Heart right ventricle (tissue), 16 donors: ENCODE measurements at regions not wholly inside any gene's neighbourhood (a gene's known extent, or its start where the extent isn't known, plus 50 kb on each side); places are given as distances from the start of the nearest gene placed in this dataset.

Experiments used
- ATAC-seq, 8 donors: fragments of 200-7000 bp; cut with Tn5 transposase; one replicate each; pipeline ENCODE4 v1.9.1; 2020; ENCODE audit warnings: mild to moderate bottlenecking in 8 of 8, moderate library complexity in 8 of 8, moderate number of reproducible peaks in 1 of 8
- DNase-seq, 2 donors: peaks; one replicate each; pipeline ENCODE4 v3.0.0-alpha.2; 2020
- H3K27ac ChIP-seq, 10 donors: fragments of 200-600 bp; sonication (generic) in 2 of 10; one replicate each; pipeline versions ENCODE4 v1.5.0 to v1.8.0; 2020 to 2022; ENCODE audit warnings: mild to moderate bottlenecking in 3 of 10
- H3K27me3 ChIP-seq, 7 donors: fragments of 200-600 bp; one replicate each; pipeline ENCODE4 v1.8.0; 2021 to 2022; ENCODE audit warnings: mild to moderate bottlenecking in 2 of 7
- H3K36me3 ChIP-seq, 9 donors: fragments of 200-600 bp; sonication (generic) in 1 of 9; one replicate each; pipeline versions ENCODE4 v1.5.0 to v1.8.0; 2020 to 2022; ENCODE audit warnings: mild to moderate bottlenecking in 2 of 9
- H3K4me1 ChIP-seq, 9 donors: fragments of 200-600 bp; sonication (generic) in 1 of 9; one replicate each; pipeline versions ENCODE4 v1.5.0 to v1.8.0; 2020 to 2022; ENCODE audit warnings: mild to moderate bottlenecking in 4 of 9
- H3K4me3 ChIP-seq, 10 donors: fragments of 200-600 bp; sonication (generic) in 2 of 10; one replicate each; pipeline versions ENCODE4 v1.5.0 to v1.8.0; 2020 to 2022; ENCODE audit warnings: mild to moderate bottlenecking in 7 of 10, moderate library complexity in 2 of 10
- H3K9me3 ChIP-seq, 11 donors: fragments of 200-600 bp in 10 of 11; sonication (generic) in 2 of 11; one replicate each; pipeline versions ENCODE4 v1.5.0 to v1.8.0; 2013 to 2022; ENCODE audit warnings: mild to moderate bottlenecking in 2 of 11, control low read depth in 1 of 11, moderate library complexity in 1 of 11
- CTCF ChIP-seq, 9 donors: fragments of 200-600 bp; sonication (generic) in 2 of 9; IDR thresholded peaks; one replicate each; pipeline versions ENCODE4 v1.5.0 to v1.8.0; 2021 to 2022; ENCODE audit warnings: antibody characterized with exemption in 9 of 9, mild to moderate bottlenecking in 5 of 9, moderate library complexity in 1 of 9
- WGBS, 2 donors: extraction: QIAGEN DNeasy Blood & Tissue Kit; methylation state at CpG; one replicate each; pipeline ENCODE4 v1.1.7; 2013; ENCODE audit warnings: inconsistent platforms in 1 of 2; 5-methylcytosine and 5-hydroxymethylcytosine counted together
- intact Hi-C, 10 donors: fragments of 100-400 bp; cut with DNase I; formaldehyde crosslinking; loops; one replicate each; pipeline versions ENCODE4 v1.11.1 to v1.14.2; 2022
- donor health status: Arrhythmogenic right ventricular cardiomyopathy.
- donor health status: ischemic (EF 13 %, LVEDD 7.1; RV severe dilation, severe dysfunction).
- donor health status: healthy with polysubstance abuse.
- donor health status: DM: no; HTN: yes; CAD: no.
- donor health status: DM: no; HTN: no; CAD: no.
- donor health status: ischemic (EF 25% LVEDD 6.9; RV normal size, moderate dysfunction).
- donor health status: ischemic (EF 25% LVEDD 5.7; RV mildly dilated, moderate dysfunction).
- donor health status: healthy.
- donor health status: DM: yes; HTN: yes; CAD: no.
- donor health status: Ischemic cardiomyopathy.
- donor health status: ischemic (EF 35%, LVEDD 5.7; RV mildly dilated, moderate dysfunction).
- donor health status: nonischemic (EF 11% LVEDD 7.7; RV severe dilation, severe dysfunction).
- donor health status: DM: yes; HTN: yes; CAD: no.
- donor health status: PGD.
- donor health status: ischemic (EF 29% LVEDD 5.4; RV normal size, mild dysfunction).
- donor health status: nonischemic (EF 23%, LVEDD 6.1; RV moderate dilation, normal function).

- Histone ChIP-seq H3K27ac (no peak overlapping the region), H3K27me3 (peaks cover 11 to 93% (median 69%) of the 10 kb centered on the region in 7 donors), H3K4me3 (no peak overlapping the region), H3K36me3 (no peaks in the 10 kb centered on the region), H3K4me1 (peaks cover 0 to 9% (median 6%) of the 10 kb centered on the region in 9 donors), H3K9me3 (no peaks in the 10 kb centered on the region)
- ATAC-seq (no peak), DNase-seq (no peak)
- intact Hi-C loops = loop anchor here in 1 of 10 donors (10.0 kb wide), 2 partner anchors 70 to 280 kb away; no protein-coding TSS in a partner anchor
- 47 to 52% methylated on average over 7 of the region's 7 CpGs for WGBS, 2 donors
- no peak for TF ChIP-seq CTCF (IDR thresholded peaks at IDR 0.05)
These were observed 55.6 kb upstream of the LBX1 start for GRCh38 chr10:101284744-101285463.

DNA sequence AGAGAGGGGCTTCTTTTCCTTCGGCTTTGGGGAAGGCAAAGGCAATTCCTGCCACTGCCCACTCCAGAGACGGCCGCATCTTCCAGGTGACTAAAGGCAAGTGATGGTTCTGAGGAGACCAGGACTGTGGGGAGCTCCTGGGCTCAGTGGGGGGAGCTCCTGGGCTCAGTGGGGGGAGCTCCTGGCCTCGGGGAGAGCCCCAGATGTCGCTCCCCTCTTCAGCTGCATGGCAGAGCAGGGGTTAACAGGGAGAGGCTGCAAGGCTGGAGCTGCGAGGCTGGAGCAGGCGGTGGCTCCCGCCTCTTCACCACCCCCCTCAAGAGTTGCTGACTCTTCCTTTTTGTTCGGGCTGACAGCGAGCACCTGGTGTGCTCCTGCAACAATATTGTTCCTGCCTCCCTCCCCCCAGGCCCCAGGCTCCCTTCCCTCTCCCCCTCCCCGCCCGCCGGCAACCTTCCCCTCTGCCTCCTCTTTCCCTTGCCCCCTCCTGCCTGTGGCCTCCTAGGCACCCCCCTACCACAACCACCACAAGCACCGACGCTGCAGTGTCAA is 56.3 kb upstream of the LBX1 start:
- intact Hi-C loops = loop anchor here in 1 of 10 donors (10.0 kb wide), 2 partner anchors 71 to 279 kb away; no protein-coding TSS in a partner anchor
- Histone ChIP-seq H3K27me3 (peaks cover 11 to 97% (median 76%) of the 10 kb centered on the region in 7 donors), H3K4me1 (peaks cover 0 to 9% (median 6%) of the 10 kb centered on the region in 9 donors), H3K9me3 (no peaks in the 10 kb centered on the region), H3K27ac (no peak overlapping the region), H3K36me3 (no peaks in the 10 kb centered on the region), H3K4me3 (no peak overlapping the region)
- no peak for TF ChIP-seq CTCF (IDR thresholded peaks at IDR 0.05)
- DNase-seq (no peak), ATAC-seq (no peak)
- WGBS, 2 donors = 25 to 28% methylated on average over 9 to 15 of the region's 15 CpGs

GRCh38 chr10:101286248-101287046 is 57.2 kb upstream of the LBX1 start:
- Histone ChIP-seq H3K9me3 (no peaks in the 10 kb centered on the region), H3K36me3 (no peaks in the 10 kb centered on the region), H3K4me3 (no peak overlapping the region), H3K27me3 (peaks cover 14 to 99% (median 81%) of the 10 kb centered on the region in 7 donors), H3K27ac (no peak overlapping the region), H3K4me1 (peaks cover 2 to 15% (median 9%) of the 10 kb centered on the region in 9 donors)
- ATAC-seq (no peak), DNase-seq (no peak)
- 58 to 63% methylated on average over 12 of the region's 12 CpGs for WGBS, 2 donors
- no peak for TF ChIP-seq CTCF (IDR thresholded peaks at IDR 0.05)
- intact Hi-C loops = loop anchor here in 1 of 10 donors (10.0 kb wide), 2 partner anchors 72 to 278 kb away; no protein-coding TSS in a partner anchor
